ENCODE measurements at regions not wholly inside any gene's neighbourhood (a gene's known extent, or its start where the extent isn't known, plus 50 kb on each side); places are given as distances from the start of the nearest gene placed in this dataset.

GRCh38 chr1:62924983-62925790 is 141.3 kb downstream of the ATG4C start:
- TF ChIP-seq CTCF (IDR thresholded peaks at IDR 0.05; ENCODE audit: low read length) (no peak), EZH2 (optimal IDR thresholded peaks at IDR 0.05; ENCODE audit: low read depth, low read length) (no peak)
